Stimulated activated CD4-positive, alpha-beta T cell treated with anti-CD3 and anti-CD28 coated beads, Interleukin-1b, Interleukin-23, amount 100 ng/mL, for 1 hour (primary cell): ENCODE measurements at regions not wholly inside any gene's neighbourhood (a gene's known extent, or its start where the extent isn't known, plus 50 kb on each side); places are given as distances from the start of the nearest gene placed in this dataset.

ENCODE experiments used
- DNase-seq, 2 donors: peaks; one replicate each; pipeline ENCODE4 v3.0.0-alpha.2; 2020; ENCODE audit warnings: low read depth in 2 of 2

DNA sequence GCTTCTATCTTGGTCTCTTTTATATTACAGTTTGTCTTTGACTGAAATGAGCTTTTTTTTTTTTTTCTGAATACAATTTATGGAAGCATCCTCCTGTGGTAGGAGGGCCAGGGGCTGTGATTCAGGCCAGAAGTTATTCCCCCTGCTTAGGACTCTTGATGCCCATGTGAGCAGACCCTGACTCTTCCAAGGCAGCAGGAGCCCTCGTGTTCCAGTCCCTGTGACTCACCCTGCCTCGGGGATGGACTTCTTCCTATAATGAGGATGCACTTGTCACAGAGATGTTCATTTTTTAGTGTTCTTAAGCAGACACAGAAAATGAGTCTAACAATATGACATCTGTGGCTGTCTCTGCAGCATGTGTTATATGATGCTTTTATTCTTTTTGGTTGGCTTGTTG lies 1293.7 kb upstream of the AUTS2 start:
- no peak for DNase-seq

DNA sequence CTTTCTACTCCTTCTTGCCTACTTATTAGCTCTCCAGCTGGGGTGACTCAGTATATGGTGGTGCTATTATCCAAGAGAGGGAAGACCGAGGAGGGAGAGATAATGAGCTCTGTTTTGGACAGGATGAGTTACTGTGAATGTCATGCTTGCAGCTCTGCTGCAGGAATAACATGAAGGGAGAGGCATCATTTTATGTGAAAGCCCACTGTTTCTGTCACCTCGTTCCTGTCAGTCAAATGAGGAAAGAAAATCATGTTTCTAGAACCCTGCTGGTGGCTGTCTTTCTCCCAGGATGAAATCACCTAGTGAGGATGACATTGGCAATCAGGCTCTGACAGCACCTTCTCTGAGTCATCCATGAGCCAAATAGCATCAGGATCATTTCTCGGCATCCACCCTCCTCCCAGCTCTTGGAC lies 1291.6 kb upstream of the AUTS2 start:
- no peak for DNase-seq

DNA sequence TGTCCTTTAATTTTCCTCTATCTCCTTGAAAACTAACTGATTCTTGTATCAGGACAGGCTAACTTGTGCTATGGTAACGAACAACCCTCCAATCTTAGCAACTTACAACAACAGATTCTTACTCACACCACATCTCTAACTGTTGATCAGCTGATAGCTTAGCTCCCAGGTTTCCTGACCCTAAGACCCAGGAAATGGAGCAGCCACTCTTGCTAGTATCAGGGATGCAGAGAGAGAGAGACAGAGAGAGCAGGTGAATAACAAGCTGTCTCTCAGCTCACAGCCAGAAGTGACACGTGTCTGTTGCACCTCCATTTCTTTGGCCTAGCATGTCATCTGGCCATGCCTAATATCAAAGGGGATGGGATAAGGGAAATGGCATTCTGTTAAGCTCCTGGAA lies 1289.0 kb upstream of the AUTS2 start:
- no peak for DNase-seq

GRCh38 chr7:68309806-68310205 lies 1288.5 kb upstream of the AUTS2 start:
- no peak for DNase-seq

DNA sequence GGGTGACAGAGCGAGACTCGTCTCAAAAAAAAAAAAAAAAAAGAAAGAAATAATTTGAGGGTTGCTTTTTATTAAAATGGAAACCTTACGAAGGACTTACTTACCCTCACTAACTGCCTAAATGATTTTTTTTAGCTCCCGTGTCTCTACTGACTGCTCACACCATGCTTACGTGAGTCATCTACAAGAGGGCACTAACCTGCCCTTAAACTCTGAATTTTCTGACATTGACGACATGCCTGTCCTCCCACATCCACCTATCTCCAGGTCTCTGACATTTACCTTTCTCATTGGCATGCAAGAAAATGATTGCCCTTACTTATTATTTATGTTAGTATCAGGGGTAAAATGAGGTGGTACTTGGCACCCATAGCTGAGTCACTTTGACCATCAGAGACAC lies 1286.3 kb upstream of the AUTS2 start:
- no peak for DNase-seq

DNA sequence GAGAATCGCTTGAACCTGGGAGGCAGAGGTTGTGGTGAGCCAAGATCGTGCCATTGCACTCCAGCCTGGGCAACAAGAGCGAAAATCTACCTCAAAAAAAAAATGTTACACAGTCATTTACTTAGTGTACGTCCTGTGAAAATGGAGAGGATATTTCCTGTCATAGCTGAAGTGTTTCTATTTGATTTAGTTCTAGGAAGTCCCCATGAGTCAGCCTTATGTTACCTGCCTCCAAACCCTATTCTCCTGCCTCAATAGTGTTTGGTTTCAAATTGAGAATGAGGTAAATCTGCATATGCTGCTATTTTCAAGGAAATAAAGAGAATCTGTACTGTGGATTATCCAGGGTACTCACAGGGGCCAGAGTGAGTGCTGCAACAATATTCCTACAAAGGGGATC lies 1284.5 kb upstream of the AUTS2 start:
- DNase-seq, result no peak

- no peak for DNase-seq
Observed at GRCh38 chr7:68314208-68314607, 1284.1 kb upstream of the AUTS2 start.

GRCh38 chr7:68317476-68317875 lies 1280.8 kb upstream of the AUTS2 start:
- DNase-seq, result no peak

- DNase-seq, result no peak
Observed at GRCh38 chr7:68319061-68319460, 1279.2 kb upstream of the AUTS2 start.

DNA sequence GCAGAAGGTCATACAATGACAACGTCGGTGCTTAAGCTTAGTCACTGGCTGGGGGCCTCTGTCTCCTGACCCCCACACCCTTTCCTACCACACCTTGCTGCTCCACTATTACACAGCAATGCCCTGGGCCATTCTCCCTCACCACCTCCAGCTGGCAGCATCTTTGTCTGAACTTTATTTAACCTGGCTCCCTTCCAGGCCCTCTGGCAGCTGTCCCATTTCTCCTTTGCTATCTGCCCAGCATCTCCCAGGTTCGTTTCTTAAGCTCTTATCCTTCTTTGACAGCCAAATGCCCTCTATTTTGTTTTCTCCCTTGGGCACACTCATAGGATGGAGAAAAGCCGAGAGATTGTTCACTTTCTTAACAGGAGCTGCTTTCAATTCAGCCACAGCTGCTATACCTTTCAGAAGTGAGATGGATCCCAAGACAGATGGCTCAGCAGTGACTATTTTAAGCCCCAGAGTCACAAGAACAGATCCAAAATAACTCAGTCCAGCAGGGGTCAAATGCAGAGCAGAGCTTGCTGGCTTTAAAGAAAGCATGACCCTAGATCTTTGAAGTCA lies 1277.1 kb upstream of the AUTS2 start:
- no peak for DNase-seq

- DNase-seq, result no peak
Observed at GRCh38 chr7:68321776-68322496, 1276.3 kb upstream of the AUTS2 start.

DNA sequence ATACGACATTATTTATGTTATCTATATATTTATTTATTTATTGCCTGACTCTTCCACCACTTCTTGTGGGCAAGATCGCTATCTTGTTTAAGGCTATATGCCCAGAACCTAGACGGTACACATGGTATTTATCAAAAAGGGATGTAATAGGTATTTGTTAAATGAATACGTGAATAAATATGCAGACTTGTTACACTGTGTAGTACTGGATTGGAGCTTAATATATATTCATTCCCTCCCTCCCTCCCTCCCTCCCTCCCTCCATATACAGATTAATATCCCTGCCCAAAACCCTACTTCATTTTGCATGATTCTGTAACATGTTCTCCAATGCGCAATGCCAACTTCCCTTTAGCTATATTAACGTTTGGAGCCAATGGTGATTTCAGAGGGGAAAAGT lies 1273.7 kb upstream of the AUTS2 start:
- no peak for DNase-seq

GRCh38 chr7:68334216-68334615 lies 1264.1 kb upstream of the AUTS2 start:
- DNase-seq, result no peak

DNA sequence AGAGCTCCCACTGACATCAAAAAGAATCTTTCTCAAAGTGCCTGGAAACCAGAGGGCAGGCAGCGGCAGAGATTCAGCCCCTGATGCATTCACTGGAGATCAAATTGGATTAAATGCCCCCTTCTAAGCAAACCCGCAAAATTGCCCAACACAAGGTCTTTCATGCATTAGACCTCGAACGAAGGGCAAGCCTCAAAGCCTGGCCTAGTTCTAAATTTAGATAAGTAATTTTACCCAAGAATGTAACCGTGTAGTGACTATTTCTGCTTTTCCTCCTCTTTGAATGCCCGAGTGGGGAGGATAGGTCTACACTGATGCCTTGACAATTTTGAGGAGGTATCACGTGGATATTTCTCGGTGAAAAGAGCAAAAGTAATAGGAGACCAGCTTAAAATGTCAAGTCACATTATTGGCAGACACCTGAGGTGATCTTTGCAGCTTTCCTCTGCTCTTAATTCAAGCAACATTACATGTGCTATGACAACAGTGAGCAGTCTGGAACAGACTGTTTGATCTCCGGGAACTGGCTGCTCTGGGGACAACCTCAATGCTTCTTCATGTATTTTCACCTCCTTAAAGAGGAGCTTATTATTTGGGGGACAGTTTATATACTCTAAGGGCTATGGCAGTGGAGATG lies 1263.5 kb upstream of the AUTS2 start:
- no peak for DNase-seq

DNA sequence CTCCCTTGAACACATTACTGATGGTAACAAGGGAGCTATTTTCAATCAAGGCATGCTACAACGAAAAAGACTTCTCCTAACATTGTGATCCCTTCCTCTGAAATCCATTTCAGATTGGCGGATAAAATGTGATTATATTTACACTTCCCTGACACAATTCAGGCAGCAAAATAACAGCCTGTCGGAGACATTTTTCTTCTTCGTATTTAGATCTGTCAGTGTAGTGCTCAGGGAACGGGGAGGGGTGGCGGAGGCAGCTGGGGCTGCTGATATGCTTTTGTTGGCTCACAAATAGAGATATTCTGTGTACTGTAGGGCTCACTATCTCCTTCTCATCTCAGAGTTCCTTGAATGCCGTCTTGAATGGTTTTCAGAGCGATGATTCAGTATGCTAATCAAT lies 1261.7 kb upstream of the AUTS2 start:
- DNase-seq, result no peak

DNA sequence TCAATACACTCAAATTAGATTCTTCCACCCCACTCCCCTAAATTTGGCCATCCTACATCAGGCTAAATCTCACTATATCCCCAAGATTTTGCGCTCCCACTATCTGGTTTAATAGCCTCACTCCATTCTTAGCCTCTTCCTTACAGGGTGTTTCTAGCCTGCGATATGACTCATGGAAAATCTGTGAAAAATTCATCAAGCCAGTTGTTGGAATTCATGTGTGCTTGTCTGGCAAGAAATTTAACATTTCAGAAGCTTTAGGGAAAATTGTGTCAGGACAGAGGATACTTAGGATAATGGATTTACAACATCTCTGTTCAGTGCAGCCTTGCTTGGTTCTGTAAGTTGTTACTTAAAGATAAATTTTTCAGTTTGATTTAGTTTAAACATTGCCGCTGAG lies 1249.9 kb upstream of the AUTS2 start:
- no peak for DNase-seq

- DNase-seq, result no peak
Observed at GRCh38 chr7:68362745-68363518, 1235.3 kb upstream of the AUTS2 start.

- no peak for DNase-seq
Observed at GRCh38 chr7:68364886-68365625, 1233.2 kb upstream of the AUTS2 start.

DNA sequence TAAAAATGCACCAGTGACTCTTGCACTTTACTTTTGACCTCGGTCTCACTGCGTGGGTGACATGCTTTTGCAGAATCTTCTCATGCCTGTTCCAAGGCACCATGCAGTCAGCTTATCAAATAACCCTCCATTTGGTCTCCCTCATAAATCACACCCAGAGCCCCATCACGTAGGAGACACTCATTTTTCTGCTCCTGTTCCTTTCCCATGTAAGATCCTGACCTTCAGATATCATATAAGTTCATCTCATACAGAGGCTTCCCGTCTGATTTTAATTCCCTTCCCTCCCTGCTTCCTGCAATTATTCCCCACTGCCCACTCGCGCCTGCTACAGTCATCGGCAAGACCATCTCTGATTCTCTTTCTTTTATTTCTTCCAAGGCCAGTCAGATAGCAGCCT lies 1226.3 kb upstream of the AUTS2 start:
- no peak for DNase-seq

- no peak for DNase-seq
Observed at GRCh38 chr7:68376131-68376661, 1222.1 kb upstream of the AUTS2 start.

- no peak for DNase-seq
Observed at GRCh38 chr7:68381731-68382130, 1216.5 kb upstream of the AUTS2 start.

- no peak for DNase-seq
Observed at GRCh38 chr7:68384581-68384980, 1213.7 kb upstream of the AUTS2 start.
